ENCODE measurements at regions not wholly inside any gene's neighbourhood (a gene's known extent, or its start where the extent isn't known, plus 50 kb on each side); places are given as distances from the start of the nearest gene placed in this dataset.

DNA sequence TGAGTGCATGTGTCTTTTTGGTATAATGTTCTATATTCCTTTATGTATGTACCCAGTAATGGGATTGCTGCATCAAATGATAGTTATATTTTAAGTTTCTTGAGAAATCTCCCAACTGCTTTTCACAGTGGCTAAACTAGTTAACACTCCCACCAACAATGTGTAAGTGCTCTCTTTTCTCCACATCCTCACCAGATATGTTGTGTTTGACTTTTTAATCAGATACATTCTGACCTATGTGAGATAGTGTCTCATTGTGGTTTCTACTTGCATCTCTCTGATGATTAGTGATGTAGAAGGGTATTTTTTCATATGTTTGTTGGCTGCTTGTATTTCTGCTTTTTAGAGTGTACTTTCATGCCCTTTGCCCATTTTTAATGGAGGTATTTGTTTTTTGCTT is 62.8 kb upstream of the ALG10B start:
- no peaks in the 10 kb centered on the region for H3K27me3 ChIP-seq (replicated peaks in 2 of 5; ENCODE audit: control insufficient read depth in 4 of 5, insufficient read depth in 5 of 5, low read length in 4 of 5)
- POLR2A ChIA-PET, result no interaction called here
- H3K4me1 ChIP-seq (ENCODE audit: control extremely low read depth in 1 of 4, control insufficient read depth in 4 of 4, insufficient read depth in 4 of 4, low read length in 3 of 4), result no peaks in the 10 kb centered on the region
- peaks cover 0 to 2% (median 0%) of the 10 kb centered on the region in 5 experiments for H3K9me3 ChIP-seq (ENCODE audit: control extremely low read depth in 1 of 5, control insufficient read depth in 4 of 5, insufficient read depth in 2 of 5, low read depth in 1 of 5, low read length in 4 of 5)
- H3K4me3 ChIP-seq (ENCODE audit: control insufficient read depth in 1 of 7, extremely low read depth in 1 of 7, insufficient read depth in 4 of 7, low read depth in 2 of 7, low read length in 6 of 7), result no peak overlapping the region
- H3K27ac ChIP-seq (ENCODE audit: insufficient read depth in 1 of 2, low read depth in 1 of 2, low read length in 2 of 2, poor library complexity in 1 of 2, severe bottlenecking in 2 of 2), result no peak overlapping the region
- CTCF ChIA-PET, result no interaction called here
- no peak for DNase-seq
- H3K36me3 ChIP-seq (ENCODE audit: control insufficient read depth in 4 of 4, insufficient read depth in 4 of 4, low read length in 3 of 4), result no peaks in the 10 kb centered on the region

DNA sequence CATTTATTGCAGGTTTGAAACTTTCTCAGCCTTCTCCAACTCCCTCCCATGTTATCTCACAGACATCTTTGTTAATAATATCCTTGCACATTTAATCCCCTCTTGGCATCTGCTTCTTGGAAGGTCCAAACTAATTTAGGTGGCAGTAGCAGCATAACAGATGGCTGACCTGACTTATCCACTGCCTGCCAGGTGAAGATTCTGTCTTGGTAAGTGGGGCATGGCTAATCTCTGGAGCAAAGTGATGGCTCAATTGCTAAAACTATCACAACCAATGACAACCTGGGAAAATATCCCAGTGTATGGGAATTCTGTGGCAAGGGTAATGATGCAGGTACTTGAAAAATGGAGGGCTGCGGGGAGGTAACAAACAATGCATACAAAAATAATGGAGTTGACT is 58.2 kb upstream of the ALG10B start:
- no peak overlapping the region for H3K27ac ChIP-seq (ENCODE audit: insufficient read depth in 1 of 2, low read depth in 1 of 2, low read length in 2 of 2, poor library complexity in 1 of 2, severe bottlenecking in 2 of 2)
- H3K36me3 ChIP-seq (ENCODE audit: control insufficient read depth in 4 of 4, insufficient read depth in 4 of 4, low read length in 3 of 4), result no peaks in the 10 kb centered on the region
- no peak overlapping the region for H3K4me3 ChIP-seq (ENCODE audit: control insufficient read depth in 1 of 7, extremely low read depth in 1 of 7, insufficient read depth in 4 of 7, low read depth in 2 of 7, low read length in 6 of 7)
- no peaks in the 10 kb centered on the region for H3K4me1 ChIP-seq (ENCODE audit: control extremely low read depth in 1 of 4, control insufficient read depth in 4 of 4, insufficient read depth in 4 of 4, low read length in 3 of 4)
- ChIA-PET POLR2A (no interaction called here), CTCF (no interaction called here)
- no peak for DNase-seq
- WGBS (ENCODE audit: insufficient coverage), result 75% methylated on average over 1 of the region's 1 CpG
- peaks cover 0 to 3% (median 2%) of the 10 kb centered on the region in 5 experiments for H3K9me3 ChIP-seq (ENCODE audit: control extremely low read depth in 1 of 5, control insufficient read depth in 4 of 5, insufficient read depth in 2 of 5, low read depth in 1 of 5, low read length in 4 of 5)
- no peaks in the 10 kb centered on the region for H3K27me3 ChIP-seq (replicated peaks in 2 of 5; ENCODE audit: control insufficient read depth in 4 of 5, insufficient read depth in 5 of 5, low read length in 4 of 5)
